ENCODE measurements at regions not wholly inside any gene's neighbourhood (a gene's known extent, or its start where the extent isn't known, plus 50 kb on each side); places are given as distances from the start of the nearest gene placed in this dataset.

GRCh38 chr19:31675193-31675913 lies 326.1 kb upstream of the TSHZ3 start:
- H3K27ac ChIP-seq = no peak overlapping the region
- TF ChIP-seq CTCF (conservative IDR thresholded peaks at IDR 0.05) (no peak), ZFX (IDR thresholded peaks at IDR 0.05) (no peak)

DNA sequence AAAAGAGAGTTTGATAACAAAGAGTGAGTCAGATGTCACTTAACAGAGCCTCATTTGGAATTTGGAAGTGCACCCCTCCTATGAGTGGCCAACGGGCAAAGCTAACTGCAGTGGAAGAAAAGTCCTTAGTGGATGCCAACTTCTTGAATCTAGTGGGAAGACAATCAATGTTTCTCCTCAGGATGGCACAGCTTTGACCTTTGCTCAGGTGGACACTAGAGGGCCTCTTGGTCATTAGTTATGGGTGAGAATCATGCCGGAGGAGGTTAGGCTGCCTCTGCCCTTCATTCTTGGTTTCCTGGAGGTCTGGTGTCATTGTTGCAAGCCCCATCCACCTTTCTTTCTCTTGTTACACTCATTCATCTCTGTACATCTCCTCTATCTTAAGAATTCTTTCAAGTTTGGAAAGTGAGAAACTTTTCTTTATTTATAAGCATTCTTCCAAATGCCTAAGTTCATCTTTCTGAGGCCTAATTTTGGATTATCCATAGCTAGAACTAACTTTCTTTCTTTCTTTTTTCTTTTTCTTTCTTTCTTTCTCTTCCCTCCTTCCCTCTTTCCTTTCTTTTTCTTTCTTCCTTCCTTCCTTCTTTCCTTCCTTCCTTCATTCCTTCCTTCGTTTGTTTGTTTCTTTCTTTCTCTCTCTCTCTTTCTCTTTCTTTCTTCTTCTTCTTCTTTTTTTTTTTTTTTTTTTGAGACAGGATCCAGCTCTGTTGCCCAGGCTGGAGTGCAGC lies 327.2 kb upstream of the TSHZ3 start:
- no peak overlapping the region for H3K27ac ChIP-seq
- peak; percentile 70 for TF ChIP-seq CTCF (conservative IDR thresholded peaks at IDR 0.05)
- TF ChIP-seq ZFX (IDR thresholded peaks at IDR 0.05) = no peak

- no peak overlapping the region for H3K27ac ChIP-seq
- TF ChIP-seq ZFX (IDR thresholded peaks at IDR 0.05) = no peak
- no peak for TF ChIP-seq CTCF (conservative IDR thresholded peaks at IDR 0.05)
Observed at GRCh38 chr19:31678421-31678820, 329.2 kb upstream of the TSHZ3 start.

- TF ChIP-seq ZFX (IDR thresholded peaks at IDR 0.05) (no peak), CTCF (conservative IDR thresholded peaks at IDR 0.05) (no peak)
- no peak overlapping the region for H3K27ac ChIP-seq
Observed at GRCh38 chr19:31681121-31681520, 331.9 kb upstream of the TSHZ3 start.

GRCh38 chr19:31693131-31693932 lies 344.1 kb upstream of the TSHZ3 start:
- no peak overlapping the region for H3K27ac ChIP-seq
- TF ChIP-seq CTCF (conservative IDR thresholded peaks at IDR 0.05) (no peak), ZFX (IDR thresholded peaks at IDR 0.05) (no peak)

- H3K27ac ChIP-seq = no peak overlapping the region
- TF ChIP-seq ZFX (IDR thresholded peaks at IDR 0.05) = no peak
- no peak for TF ChIP-seq CTCF (conservative IDR thresholded peaks at IDR 0.05)
Observed at GRCh38 chr19:31693933-31694269, 344.7 kb upstream of the TSHZ3 start.

DNA sequence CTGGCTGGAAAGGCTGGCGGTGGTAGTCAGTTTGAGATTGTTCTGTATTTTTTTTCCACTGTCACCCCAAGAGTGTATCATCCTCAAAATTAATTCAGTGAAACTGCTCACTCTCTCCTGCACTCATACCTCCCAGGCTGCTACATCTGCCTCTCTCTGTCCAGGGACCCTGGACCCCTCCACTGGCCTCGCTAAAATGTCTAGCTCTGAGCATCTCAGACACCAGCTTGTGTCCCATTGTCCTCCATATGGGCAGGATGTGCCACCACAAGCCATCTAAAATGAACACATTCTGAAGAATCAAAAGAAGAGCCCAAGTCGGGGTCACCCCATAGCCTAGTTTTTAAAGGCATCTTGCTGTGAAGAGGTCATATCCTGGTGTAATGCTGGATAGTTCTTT lies 345.5 kb upstream of the TSHZ3 start:
- H3K27ac ChIP-seq = no peak overlapping the region
- TF ChIP-seq CTCF (conservative IDR thresholded peaks at IDR 0.05) = no peak
- TF ChIP-seq ZFX (IDR thresholded peaks at IDR 0.05) = no peak

Measured in C4-2B (cell line).